GM18870 (cell line): ENCODE measurements at regions not wholly inside any gene's neighbourhood (a gene's known extent, or its start where the extent isn't known, plus 50 kb on each side); places are given as distances from the start of the nearest gene placed in this dataset.
"Not testable (repeated sequence)": the region's sequence is repeated elsewhere in the genome, so short reads cannot be mapped to it uniquely, and the experiment has no call there.

Source experiments
- ATAC-seq: cut with Tn5 transposase; IDR thresholded peaks from one replicate; pipeline ENCODE4 v1.9.1; 2021; ENCODE audit warnings: moderate library complexity; ENCODE audit not compliant: unreplicated experiment

DNA sequence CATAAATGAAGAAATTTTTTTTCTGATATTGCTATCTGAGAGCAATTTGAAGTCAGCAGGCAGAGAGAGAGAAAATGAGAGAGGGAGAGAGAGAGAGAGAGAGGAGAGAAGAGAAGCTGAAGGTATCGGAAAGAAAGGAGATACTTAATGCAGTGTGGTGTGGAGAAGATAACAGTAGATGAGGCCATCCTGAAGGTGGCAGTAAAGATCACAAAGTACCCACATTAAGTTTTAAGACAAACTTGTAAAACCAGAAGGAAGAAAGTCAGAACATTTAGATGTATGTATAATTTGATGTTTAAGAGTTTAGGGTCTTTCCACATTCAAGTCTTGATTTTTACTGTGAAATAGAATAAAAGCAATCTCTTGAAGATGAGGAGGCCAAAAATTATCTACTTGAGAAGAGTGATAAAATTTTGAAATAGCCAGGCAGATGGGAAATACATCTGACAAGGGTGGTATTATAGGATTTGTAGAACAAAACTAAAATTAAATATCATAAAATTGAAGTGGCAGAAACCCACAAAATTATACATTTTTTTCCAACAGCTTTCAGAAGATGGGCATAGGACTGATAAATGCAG, 1753.4 kb downstream of the MRPL39 start:
- peak; percentile 69 for ATAC-seq

GRCh38 chr21:23837564-23837963, 1769.7 kb downstream of the MRPL39 start:
- no peak for ATAC-seq

- ATAC-seq = no peak
Observed at GRCh38 chr21:23822760-23823159, 1784.5 kb downstream of the MRPL39 start.

- no peak for ATAC-seq
Observed at GRCh38 chr21:23817337-23817736, 1789.9 kb downstream of the MRPL39 start.

DNA sequence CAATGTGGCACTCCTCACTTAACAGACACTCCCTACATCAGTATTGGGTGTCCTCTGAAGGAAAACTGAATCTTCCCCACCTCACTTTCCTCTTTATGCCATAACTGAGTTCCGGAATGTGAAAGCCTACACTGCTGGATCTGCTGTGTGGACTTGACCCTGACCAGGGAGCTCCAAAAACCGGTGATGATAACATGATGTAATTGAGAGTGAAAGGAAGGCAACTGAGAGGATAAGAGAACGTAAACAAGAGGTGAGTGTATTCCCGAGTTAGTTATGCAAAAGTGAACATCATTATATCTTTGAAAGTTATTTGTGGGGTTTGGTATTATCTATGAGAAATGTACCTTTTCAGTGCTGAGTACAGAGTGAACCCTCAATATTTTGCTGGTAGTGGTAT, 1794.8 kb downstream of the MRPL39 start:
- no peak for ATAC-seq

GRCh38 chr21:23811805-23812204, 1795.5 kb downstream of the MRPL39 start:
- ATAC-seq = no peak

DNA sequence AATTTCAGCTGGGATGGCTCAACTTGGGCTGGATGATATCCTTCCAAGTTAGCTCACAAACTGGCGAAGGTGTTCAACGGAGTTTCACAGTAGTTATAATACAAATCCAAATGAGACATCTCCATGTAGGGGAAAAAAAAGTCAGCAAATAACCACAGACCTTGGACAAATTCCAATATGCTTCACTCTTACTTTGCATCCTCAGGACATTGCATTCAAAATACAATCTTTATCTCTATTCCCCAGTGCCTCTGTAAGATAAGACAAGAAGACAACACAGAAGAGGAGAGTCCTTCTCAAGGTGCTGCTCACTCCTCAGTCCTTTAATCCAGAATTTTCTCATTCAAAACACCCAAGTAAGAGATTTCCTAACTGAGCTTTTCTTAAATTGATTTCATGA, 1797.7 kb downstream of the MRPL39 start:
- no peak for ATAC-seq

DNA sequence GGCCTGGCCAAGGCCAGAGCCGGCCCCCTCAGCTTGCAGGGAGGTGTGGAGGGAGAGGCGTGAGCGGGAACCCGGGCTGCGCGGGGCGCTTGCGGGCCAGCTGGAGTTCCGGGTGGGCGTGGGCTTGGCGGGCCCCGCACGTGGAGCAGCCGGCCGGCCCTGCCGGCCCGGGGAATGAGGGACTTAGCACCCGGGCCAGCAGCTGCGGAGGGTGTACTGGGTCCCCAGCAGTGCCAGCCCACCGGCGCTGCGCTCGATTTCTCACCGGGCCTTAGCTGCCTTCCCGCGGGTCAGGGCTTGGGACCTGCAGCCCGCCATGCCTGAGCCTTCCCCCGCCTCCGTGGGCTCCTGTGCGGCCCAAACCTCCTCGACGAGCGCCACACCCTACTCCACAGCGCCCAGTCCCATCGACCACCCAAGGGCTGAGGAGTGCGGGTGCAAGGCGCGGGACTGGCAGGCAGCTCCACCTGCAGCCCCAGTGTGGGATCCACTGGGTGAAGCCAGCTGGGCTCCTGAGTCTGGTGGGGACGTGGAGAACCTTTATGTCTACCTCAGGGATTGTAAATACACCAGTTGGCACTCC, 1800.2 kb downstream of the MRPL39 start:
- ATAC-seq = not testable (repeated sequence)

- ATAC-seq = no peak
Observed at GRCh38 chr21:23804866-23805265, 1802.4 kb downstream of the MRPL39 start.

DNA sequence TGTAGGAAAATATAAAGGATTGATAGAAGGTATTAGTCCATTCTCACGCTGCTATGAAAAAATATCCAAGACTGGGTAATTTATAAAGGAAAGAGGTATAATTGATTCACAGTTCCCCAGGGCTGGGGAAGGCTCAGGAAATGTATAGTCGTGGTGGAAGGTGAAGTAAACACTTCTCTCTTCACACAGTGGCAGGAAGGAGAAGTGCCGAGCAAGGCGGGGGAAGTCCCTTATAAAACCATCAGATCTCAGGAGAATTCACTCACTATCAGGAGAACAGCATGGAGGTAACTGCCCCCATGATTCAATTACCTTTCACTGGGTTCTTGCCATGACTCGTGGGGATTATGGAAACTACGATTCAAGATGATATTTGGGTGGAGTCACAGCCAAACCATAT, 1806.0 kb downstream of the MRPL39 start:
- ATAC-seq = no peak

- ATAC-seq = no peak
Observed at GRCh38 chr21:23799376-23799775, 1807.9 kb downstream of the MRPL39 start.

DNA sequence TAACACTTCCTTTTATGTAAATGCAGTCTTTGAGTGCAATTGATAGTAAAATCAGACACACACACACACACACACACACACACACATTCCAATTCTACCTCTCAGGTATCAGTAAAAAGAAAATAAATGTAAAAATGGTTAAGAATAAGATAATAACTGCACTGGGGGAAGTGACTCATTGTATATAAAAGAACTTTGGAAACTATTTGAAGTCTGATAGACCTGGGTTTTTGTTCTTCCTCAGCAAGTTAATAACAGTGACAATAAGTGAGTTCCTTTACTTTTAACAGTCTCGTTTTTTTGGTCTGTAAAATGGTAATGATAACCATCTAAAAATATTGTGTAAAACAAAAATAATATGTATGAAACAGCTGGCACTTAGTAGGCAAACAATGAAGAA, 1815.0 kb downstream of the MRPL39 start:
- ATAC-seq = no peak

- ATAC-seq = no peak
Observed at GRCh38 chr21:23789864-23790263, 1817.4 kb downstream of the MRPL39 start.

DNA sequence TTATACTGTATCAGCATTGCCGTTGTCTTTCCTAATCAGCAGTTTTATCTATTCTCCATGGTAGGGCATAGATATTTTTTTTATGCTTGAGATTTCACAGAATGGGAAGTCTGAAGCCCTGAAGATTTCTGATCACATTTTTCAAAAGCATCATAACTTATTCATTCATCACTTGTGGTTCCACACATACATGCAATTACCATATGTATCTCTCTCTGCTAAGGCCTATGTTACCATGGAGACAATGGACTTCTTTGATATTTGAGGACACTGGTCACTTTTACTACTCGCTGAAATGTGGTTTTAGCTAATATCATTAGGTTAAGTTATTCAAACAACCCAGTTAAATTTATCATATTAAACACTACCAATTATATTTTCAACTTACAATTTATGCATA, 1827.0 kb downstream of the MRPL39 start:
- no peak for ATAC-seq

- ATAC-seq = no peak
Observed at GRCh38 chr21:23743821-23744220, 1863.5 kb downstream of the MRPL39 start.

- no peak for ATAC-seq
Observed at GRCh38 chr21:23740463-23740862, 1866.8 kb downstream of the MRPL39 start.

GRCh38 chr21:23732776-23733175, 1874.5 kb downstream of the MRPL39 start:
- ATAC-seq = no peak

GRCh38 chr21:23729331-23729730, 1878.0 kb downstream of the MRPL39 start:
- ATAC-seq = no peak

DNA sequence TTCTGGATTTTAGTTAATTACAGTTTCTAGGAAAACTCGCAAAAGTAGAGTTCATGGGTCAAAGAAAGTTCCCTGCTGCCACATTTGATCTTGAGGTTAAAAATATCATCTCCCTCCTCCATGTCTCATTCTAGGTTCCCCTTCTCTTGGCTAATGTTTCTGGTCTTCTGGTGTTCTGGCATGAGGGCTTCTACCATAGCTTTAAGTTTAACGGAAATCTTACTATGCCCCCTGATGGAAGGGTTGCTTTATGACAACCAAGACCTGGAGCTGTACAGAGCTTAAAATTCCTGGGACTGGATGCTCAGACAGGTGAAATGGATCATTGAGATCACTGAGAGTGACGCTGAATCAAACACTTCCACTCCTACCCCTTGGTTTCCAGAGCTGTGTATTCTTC, 1881.7 kb downstream of the MRPL39 start:
- no peak for ATAC-seq

DNA sequence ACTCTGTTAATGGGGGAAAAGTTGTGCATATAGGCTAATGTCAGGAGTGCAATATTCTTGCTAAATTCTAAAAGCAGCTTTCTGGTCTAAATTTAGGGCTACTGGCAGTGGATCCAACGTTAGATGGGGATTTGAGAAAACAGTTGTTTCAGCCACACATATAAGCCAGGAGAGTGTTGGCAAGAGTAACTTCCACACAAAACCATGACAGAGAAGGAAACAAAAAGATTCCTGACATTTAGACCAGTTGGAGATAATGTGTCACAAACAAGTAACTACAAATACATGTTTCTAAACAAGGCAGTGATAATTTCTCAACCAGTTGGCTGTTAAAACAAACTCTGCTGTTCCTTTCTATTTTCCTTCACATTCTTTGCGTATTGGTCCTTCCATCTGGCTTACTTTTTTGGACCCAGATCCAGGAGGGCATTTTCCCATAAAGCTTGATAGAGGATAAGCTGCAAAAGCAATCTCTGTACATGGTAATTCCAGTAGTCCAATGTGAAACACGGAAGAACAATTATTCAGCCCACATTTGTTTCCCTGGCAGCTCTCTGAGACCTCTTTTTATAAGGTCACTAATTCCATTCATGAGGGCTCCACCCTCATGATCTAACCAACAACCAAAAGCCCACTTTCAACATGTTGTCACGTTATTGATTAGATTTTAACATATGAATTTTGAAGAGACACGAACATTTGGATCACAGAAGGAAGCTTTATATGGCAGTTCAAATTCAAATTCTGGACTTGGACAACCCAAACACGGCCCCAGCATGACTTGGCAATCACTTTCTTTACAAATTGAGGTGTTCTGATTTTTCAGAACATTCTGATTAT, 1888.6 kb downstream of the MRPL39 start:
- no peak for ATAC-seq

DNA sequence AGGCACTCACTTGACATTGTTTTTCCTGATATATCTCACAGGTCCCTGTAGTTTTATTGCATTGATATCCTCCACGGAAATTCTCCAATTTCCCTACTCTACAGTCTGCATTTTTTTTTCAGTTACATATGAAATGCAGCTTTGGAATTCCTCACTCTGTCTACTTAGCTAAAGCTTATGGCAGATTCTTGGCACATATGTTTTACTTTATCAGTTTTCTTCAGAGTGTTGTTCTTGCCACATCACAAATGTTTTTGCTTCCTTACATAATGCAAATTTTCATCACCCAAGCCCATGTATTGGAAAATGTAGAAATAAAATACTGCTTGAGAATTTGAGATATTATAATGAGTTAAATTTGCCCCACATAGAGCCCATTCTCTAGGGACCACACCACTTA, 1895.1 kb downstream of the MRPL39 start:
- ATAC-seq = no peak

- ATAC-seq = no peak
Observed at GRCh38 chr21:23706431-23706830, 1900.8 kb downstream of the MRPL39 start.
